WERI-Rb-1 (cell line): ENCODE measurements at regions not wholly inside any gene's neighbourhood (a gene's known extent, or its start where the extent isn't known, plus 50 kb on each side); places are given as distances from the start of the nearest gene placed in this dataset.

Experiments
- DNase-seq: peaks from one replicate; pipeline ENCODE4 v3.0.0-alpha.2; 2020
- H3K27ac ChIP-seq: fragments of 250-450 bp; sonication (Bioruptor Pico); 2 replicates; pipeline ENCODE4 v1.5.1; 2020; ENCODE audit warnings: mild to moderate bottlenecking, moderate library complexity
- H3K27me3 ChIP-seq: fragments of 250-450 bp; sonication (Bioruptor Pico); 2 replicates; pipeline ENCODE4 v1.5.1; 2021; ENCODE audit warnings: mild to moderate bottlenecking, low read depth, moderate library complexity; ENCODE audit not compliant: insufficient read depth, severe bottlenecking
- H3K36me3 ChIP-seq: fragments of 250-450 bp; sonication (Bioruptor Pico); 2 replicates; pipeline ENCODE4 v1.5.1; 2020; ENCODE audit warnings: mild to moderate bottlenecking, moderate library complexity
- H3K4me3 ChIP-seq: 2 replicates; pipeline ENCODE4 v1.5.1; 2011; ENCODE audit warnings: low read depth, mild to moderate bottlenecking, control low read depth, low read length
- H3K9me3 ChIP-seq: fragments of 250-450 bp; sonication (Bioruptor Pico); 2 replicates; pipeline ENCODE4 v1.5.1; 2021; ENCODE audit warnings: mild to moderate bottlenecking, moderate library complexity; ENCODE audit not compliant: severe bottlenecking
- TF ChIP-seq, protein P1 (sequence below): IDR thresholded peaks from 2 replicates; pipeline ENCODE4 v1.5.1; 2011; ENCODE audit warnings: low read depth, mild to moderate bottlenecking, control low read depth, inconsistent platforms, low read length

DNA sequence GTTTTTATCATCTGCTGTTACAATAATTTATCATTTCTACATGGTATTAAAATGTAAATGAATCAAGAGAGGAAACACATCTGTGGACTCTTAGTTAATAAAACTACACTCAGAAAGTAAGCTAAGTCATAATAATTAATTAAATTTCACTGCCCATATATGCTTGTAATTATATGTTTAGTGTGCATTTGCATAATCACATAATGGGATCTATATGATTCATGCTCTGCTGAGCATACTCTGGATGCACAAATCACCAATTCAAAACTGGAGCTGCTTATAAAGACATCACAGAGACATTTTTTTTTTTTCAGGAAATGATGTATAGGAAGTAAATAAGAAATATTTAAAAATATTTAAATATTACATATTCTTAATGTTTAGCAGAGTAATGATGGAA lies 151.6 kb upstream of the STEAP4 start:
- Histone ChIP-seq H3K9me3 (no peaks in the 10 kb centered on the region), H3K27me3 (no peaks in the 10 kb centered on the region), H3K36me3 (no peaks in the 10 kb centered on the region), H3K27ac (no peak overlapping the region), H3K4me3 (no peak overlapping the region)
- DNase-seq: no peak
- TF ChIP-seq, protein P1, sequence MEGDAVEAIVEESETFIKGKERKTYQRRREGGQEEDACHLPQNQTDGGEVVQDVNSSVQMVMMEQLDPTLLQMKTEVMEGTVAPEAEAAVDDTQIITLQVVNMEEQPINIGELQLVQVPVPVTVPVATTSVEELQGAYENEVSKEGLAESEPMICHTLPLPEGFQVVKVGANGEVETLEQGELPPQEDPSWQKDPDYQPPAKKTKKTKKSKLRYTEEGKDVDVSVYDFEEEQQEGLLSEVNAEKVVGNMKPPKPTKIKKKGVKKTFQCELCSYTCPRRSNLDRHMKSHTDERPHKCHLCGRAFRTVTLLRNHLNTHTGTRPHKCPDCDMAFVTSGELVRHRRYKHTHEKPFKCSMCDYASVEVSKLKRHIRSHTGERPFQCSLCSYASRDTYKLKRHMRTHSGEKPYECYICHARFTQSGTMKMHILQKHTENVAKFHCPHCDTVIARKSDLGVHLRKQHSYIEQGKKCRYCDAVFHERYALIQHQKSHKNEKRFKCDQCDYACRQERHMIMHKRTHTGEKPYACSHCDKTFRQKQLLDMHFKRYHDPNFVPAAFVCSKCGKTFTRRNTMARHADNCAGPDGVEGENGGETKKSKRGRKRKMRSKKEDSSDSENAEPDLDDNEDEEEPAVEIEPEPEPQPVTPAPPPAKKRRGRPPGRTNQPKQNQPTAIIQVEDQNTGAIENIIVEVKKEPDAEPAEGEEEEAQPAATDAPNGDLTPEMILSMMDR: no peak

DNA sequence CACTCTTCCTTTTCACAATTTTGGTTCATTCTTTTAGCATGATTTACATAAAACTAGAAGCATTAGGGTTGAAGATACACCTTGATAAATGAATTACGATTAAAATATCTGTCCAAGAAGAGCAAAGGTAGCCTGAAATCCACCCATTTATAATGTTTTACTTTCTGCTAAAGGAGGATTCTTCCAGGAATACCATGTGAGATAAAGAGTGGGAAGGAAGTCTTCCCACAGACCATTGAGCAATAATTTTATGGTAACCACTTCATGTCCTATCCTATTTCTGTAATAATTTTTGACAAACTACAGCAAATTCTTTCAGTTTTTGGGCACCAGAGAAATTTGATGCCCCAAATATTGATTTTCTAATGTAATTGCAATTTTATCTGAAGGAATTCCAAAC lies 150.6 kb upstream of the STEAP4 start:
- TF ChIP-seq, protein P1: no peak
- no peak for DNase-seq
- no peaks in the 10 kb centered on the region for H3K27me3 ChIP-seq
- no peak overlapping the region for H3K4me3 ChIP-seq
- H3K27ac ChIP-seq: no peak overlapping the region
- H3K9me3 ChIP-seq: no peaks in the 10 kb centered on the region
- H3K36me3 ChIP-seq: no peaks in the 10 kb centered on the region

DNA sequence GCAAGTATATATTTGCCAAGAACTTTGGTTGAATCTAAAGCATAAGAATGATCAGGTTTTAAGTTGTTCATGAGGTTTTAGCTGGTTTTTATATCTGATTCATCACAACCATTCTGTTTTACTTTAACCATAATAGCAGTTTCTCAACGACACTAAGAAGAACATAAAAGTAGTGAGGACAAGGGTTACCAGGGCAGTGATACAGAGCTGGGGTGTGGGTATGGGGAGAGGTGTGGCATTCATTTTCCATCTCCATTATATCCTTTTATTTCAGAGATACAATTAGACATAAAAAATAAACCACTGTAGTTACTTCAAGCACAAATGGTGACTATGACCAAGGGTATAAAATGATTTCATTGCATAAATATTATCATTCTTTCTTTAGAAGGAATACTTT lies 149.8 kb upstream of the STEAP4 start:
- no peak overlapping the region for H3K27ac ChIP-seq
- H3K9me3 ChIP-seq: no peaks in the 10 kb centered on the region
- H3K36me3 ChIP-seq: no peaks in the 10 kb centered on the region
- DNase-seq: no peak
- TF ChIP-seq, protein P1: no peak
- no peaks in the 10 kb centered on the region for H3K27me3 ChIP-seq
- no peak overlapping the region for H3K4me3 ChIP-seq

DNA sequence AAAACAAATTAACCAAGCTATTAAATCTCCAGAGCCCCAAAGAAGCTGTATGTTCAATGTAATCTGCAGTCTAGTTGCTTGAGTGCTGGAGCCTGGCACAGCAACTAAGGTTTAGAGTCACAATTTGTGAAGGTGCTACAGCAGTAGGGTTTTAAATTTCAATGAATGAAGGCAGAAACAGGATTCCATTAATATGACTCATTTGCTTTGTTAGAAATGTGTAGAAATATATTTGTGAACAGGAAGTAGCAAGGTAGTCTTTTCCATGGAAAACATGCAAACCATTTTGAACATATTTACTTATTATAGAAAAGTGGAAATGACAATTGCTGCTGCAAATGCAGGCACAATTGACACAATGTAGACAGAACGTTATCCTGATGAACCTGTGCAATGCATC lies 149.0 kb upstream of the STEAP4 start:
- no peaks in the 10 kb centered on the region for H3K36me3 ChIP-seq
- H3K9me3 ChIP-seq: no peaks in the 10 kb centered on the region
- no peak for DNase-seq
- TF ChIP-seq, protein P1: no peak
- no peaks in the 10 kb centered on the region for H3K27me3 ChIP-seq
- H3K27ac ChIP-seq: no peak overlapping the region
- H3K4me3 ChIP-seq: no peak overlapping the region

DNA sequence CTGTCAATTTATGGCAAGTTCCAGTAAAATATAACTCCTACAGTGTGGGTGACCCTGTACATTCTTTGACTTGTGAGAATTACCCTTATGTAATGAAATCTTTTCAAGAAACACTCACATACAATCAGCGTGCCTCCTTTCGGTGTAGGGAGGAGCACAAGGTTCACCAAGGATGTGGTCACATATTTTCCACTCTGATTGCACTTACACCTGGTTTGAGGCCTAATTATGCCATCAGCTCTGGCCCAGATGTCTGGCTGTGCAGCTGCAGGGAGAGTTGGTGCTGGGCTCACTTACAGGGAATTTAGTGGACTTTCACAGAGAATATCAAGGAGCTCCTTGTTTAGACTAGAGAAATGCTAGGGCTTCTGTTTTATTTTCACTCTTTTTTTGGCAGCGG lies 146.0 kb upstream of the STEAP4 start:
- Histone ChIP-seq H3K9me3 (no peaks in the 10 kb centered on the region), H3K27ac (no peak overlapping the region), H3K4me3 (no peak overlapping the region), H3K27me3 (no peaks in the 10 kb centered on the region), H3K36me3 (no peaks in the 10 kb centered on the region)
- no peak for DNase-seq
- TF ChIP-seq, protein P1: no peak

DNA sequence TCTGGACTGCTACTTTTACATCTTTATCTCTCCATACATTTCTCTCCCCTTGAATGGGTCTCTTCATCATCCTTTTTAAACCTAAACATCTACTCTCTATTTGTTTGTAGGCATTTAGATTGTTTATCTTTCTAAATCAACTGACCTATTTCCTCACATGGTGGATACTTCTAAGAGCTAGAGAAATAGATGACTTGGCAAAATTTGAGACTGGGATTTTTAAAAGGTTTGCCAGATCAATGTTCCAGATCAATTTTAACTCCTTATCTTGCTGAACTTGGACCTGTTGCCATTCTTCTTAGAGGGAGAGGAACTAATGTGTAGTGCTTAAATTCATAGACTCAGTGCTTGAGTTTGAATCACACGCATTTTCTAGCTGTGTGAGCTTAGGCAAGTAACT lies 144.2 kb upstream of the STEAP4 start:
- no peaks in the 10 kb centered on the region for H3K9me3 ChIP-seq
- H3K4me3 ChIP-seq: no peak overlapping the region
- no peak for DNase-seq
- H3K27ac ChIP-seq: no peak overlapping the region
- H3K36me3 ChIP-seq: no peaks in the 10 kb centered on the region
- TF ChIP-seq, protein P1: no peak
- no peaks in the 10 kb centered on the region for H3K27me3 ChIP-seq
